Muscle of leg (tissue), 3 donors: ENCODE measurements at regions not wholly inside any gene's neighbourhood (a gene's known extent, or its start where the extent isn't known, plus 50 kb on each side); places are given as distances from the start of the nearest gene placed in this dataset.

Source experiments
- DNase-seq: peaks from one replicate; pipeline ENCODE4 v3.0.0; 2013
- H3K27ac ChIP-seq: one replicate; pipeline ENCODE4 v1.5.1; 2013; ENCODE audit warnings: mild to moderate bottlenecking, low read length, control low read depth
- H3K27me3 ChIP-seq: one replicate; pipeline ENCODE4 v1.6.1; 2013; ENCODE audit warnings: low read length; ENCODE audit not compliant: control insufficient read depth, insufficient read depth
- H3K36me3 ChIP-seq: one replicate; pipeline ENCODE4 v1.6.1; 2013; ENCODE audit warnings: low read length; ENCODE audit not compliant: control insufficient read depth, insufficient read depth
- H3K4me1 ChIP-seq: one replicate; pipeline ENCODE4 v1.6.1; 2013; ENCODE audit warnings: low read length; ENCODE audit not compliant: control insufficient read depth, insufficient read depth
- H3K4me3 ChIP-seq: one replicate; pipeline ENCODE4 v1.5.1; 2013; ENCODE audit warnings: low read length, control low read depth
- H3K9me3 ChIP-seq: replicated peaks from 2 replicates; pipeline ENCODE4 v1.6.1; 2013; ENCODE audit warnings: low read depth, low read length; ENCODE audit not compliant: control insufficient read depth
- WGBS: methylation state at CpG from one replicate; pipeline ENCODE4 v1.1.5; 2013; ENCODE audit warnings: missing lambda C conversion rate; ENCODE audit not compliant: insufficient coverage; 5-methylcytosine and 5-hydroxymethylcytosine counted together

GRCh38 chr6:71137973-71138372 is 150.6 kb upstream of the OGFRL1 start:
- no peak overlapping the region for H3K27ac ChIP-seq
- no peak overlapping the region for H3K4me3 ChIP-seq
- H3K36me3 ChIP-seq = no peaks in the 10 kb centered on the region
- H3K4me1 ChIP-seq = no peaks in the 10 kb centered on the region
- peak; percentile 78 for DNase-seq
- no peaks in the 10 kb centered on the region for H3K27me3 ChIP-seq
- 44% methylated on average over 1 of the region's 1 CpG for WGBS
- peaks cover 2% of the 10 kb centered on the region for H3K9me3 ChIP-seq

GRCh38 chr6:71138376-71138775 is 150.2 kb upstream of the OGFRL1 start:
- Histone ChIP-seq H3K4me1 (no peaks in the 10 kb centered on the region), H3K9me3 (peaks cover 2% of the 10 kb centered on the region), H3K36me3 (no peaks in the 10 kb centered on the region), H3K4me3 (no peak overlapping the region), H3K27me3 (no peaks in the 10 kb centered on the region), H3K27ac (peak overlapping the region; percentile 17)
- 60% methylated on average over 1 of the region's 2 CpGs for WGBS
- peak; percentile 83 for DNase-seq

GRCh38 chr6:71139249-71139648 is 149.4 kb upstream of the OGFRL1 start:
- DNase-seq = no peak
- Histone ChIP-seq H3K27me3 (no peaks in the 10 kb centered on the region), H3K4me1 (no peaks in the 10 kb centered on the region), H3K9me3 (peaks cover 2% of the 10 kb centered on the region), H3K4me3 (no peak overlapping the region), H3K36me3 (no peaks in the 10 kb centered on the region), H3K27ac (no peak overlapping the region)
- WGBS = 100% methylated on average over 2 of the region's 3 CpGs

GRCh38 chr6:71153755-71154325 is 134.8 kb upstream of the OGFRL1 start:
- no peaks in the 10 kb centered on the region for H3K27me3 ChIP-seq
- H3K27ac ChIP-seq = no peak overlapping the region
- H3K36me3 ChIP-seq = no peaks in the 10 kb centered on the region
- no peak for DNase-seq
- H3K9me3 ChIP-seq = no peaks in the 10 kb centered on the region
- H3K4me1 ChIP-seq = no peaks in the 10 kb centered on the region
- 77% methylated on average over 5 of the region's 9 CpGs for WGBS
- no peak overlapping the region for H3K4me3 ChIP-seq

GRCh38 chr6:71157345-71157744 is 131.3 kb upstream of the OGFRL1 start:
- Histone ChIP-seq H3K27me3 (no peaks in the 10 kb centered on the region), H3K9me3 (no peaks in the 10 kb centered on the region), H3K36me3 (no peaks in the 10 kb centered on the region), H3K4me1 (no peaks in the 10 kb centered on the region), H3K4me3 (no peak overlapping the region), H3K27ac (no peak overlapping the region)
- 57% methylated on average over 1 of the region's 1 CpG for WGBS
- DNase-seq = no peak

- no peak overlapping the region for H3K4me3 ChIP-seq
- DNase-seq = no peak
- H3K9me3 ChIP-seq = no peaks in the 10 kb centered on the region
- H3K36me3 ChIP-seq = no peaks in the 10 kb centered on the region
- H3K4me1 ChIP-seq = no peaks in the 10 kb centered on the region
- H3K27ac ChIP-seq = no peak overlapping the region
- H3K27me3 ChIP-seq = no peaks in the 10 kb centered on the region
- 98% methylated on average over 11 of the region's 22 CpGs for WGBS
Observed at GRCh38 chr6:71164890-71165289, 123.7 kb upstream of the OGFRL1 start.

- no peak overlapping the region for H3K27ac ChIP-seq
- H3K9me3 ChIP-seq = no peaks in the 10 kb centered on the region
- no CpG with 5 or more reads among the region's 1 CpG for WGBS
- no peaks in the 10 kb centered on the region for H3K4me1 ChIP-seq
- no peaks in the 10 kb centered on the region for H3K27me3 ChIP-seq
- no peaks in the 10 kb centered on the region for H3K36me3 ChIP-seq
- H3K4me3 ChIP-seq = no peak overlapping the region
- DNase-seq = no peak
Observed at GRCh38 chr6:71168233-71168765, 120.3 kb upstream of the OGFRL1 start.

GRCh38 chr6:71171497-71172070 is 117.0 kb upstream of the OGFRL1 start:
- WGBS = no CpG with 5 or more reads among the region's 2 CpGs
- Histone ChIP-seq H3K27ac (no peak overlapping the region), H3K4me1 (no peaks in the 10 kb centered on the region)

GRCh38 chr6:71179249-71179885 is 109.2 kb upstream of the OGFRL1 start:
- no peaks in the 10 kb centered on the region for H3K36me3 ChIP-seq
- H3K4me1 ChIP-seq = no peaks in the 10 kb centered on the region
- no peaks in the 10 kb centered on the region for H3K27me3 ChIP-seq
- no peaks in the 10 kb centered on the region for H3K9me3 ChIP-seq
- H3K4me3 ChIP-seq = no peak overlapping the region
- H3K27ac ChIP-seq = no peak overlapping the region
- WGBS = no CpG with 5 or more reads among the region's 5 CpGs
- no peak for DNase-seq

More at GRCh38 chr6:71171497-71172070, 117.0 kb upstream of the OGFRL1 start:
- no peak for DNase-seq
- Histone ChIP-seq H3K36me3 (no peaks in the 10 kb centered on the region), H3K27me3 (no peaks in the 10 kb centered on the region), H3K4me3 (no peak overlapping the region), H3K9me3 (no peaks in the 10 kb centered on the region)

- Histone ChIP-seq H3K27ac (no peak overlapping the region), H3K4me3 (no peak overlapping the region), H3K4me1 (no peaks in the 10 kb centered on the region), H3K36me3 (no peaks in the 10 kb centered on the region), H3K9me3 (no peaks in the 10 kb centered on the region), H3K27me3 (no peaks in the 10 kb centered on the region)
- 91% methylated on average over 1 of the region's 1 CpG for whole genome bisulfite sequencing
- DNase-seq = no peak
Observed at GRCh38 chr6:71181565-71181964, 107.0 kb upstream of the OGFRL1 start.
